Sigmoid colon (tissue), 4 donors: ENCODE measurements at regions not wholly inside any gene's neighbourhood (a gene's known extent, or its start where the extent isn't known, plus 50 kb on each side); places are given as distances from the start of the nearest gene placed in this dataset.
"Not testable (repeated sequence)": the region's sequence is repeated elsewhere in the genome, so short reads cannot be mapped to it uniquely, and the experiment has no call there.

ENCODE experiments used
- EP300 ChIP-seq, 4 donors: sonication (generic); formaldehyde crosslinking; IDR thresholded peaks; one replicate each; pipeline ENCODE4 v1.6.1; 2017; ENCODE audit warnings: antibody characterized with exemption in 4 of 4
- POLR2AphosphoS5 ChIP-seq, 4 donors: sonication (generic); formaldehyde crosslinking; IDR thresholded peaks; one replicate each; pipeline ENCODE4 v1.6.1; 2017; ENCODE audit warnings: antibody characterized with exemption in 4 of 4
- TF ChIP-seq, protein P1 (sequence below), 4 experiments: fragments of 450-650 bp in 3 of 4; fragments of 200-600 bp in 1 of 4; IDR thresholded peaks; one replicate each; pipeline ENCODE4 v1.5.1; 2016 to 2019; ENCODE audit warnings: antibody characterized with exemption in 4 of 4, mild to moderate bottlenecking in 3 of 4, moderate library complexity in 2 of 4

DNA sequence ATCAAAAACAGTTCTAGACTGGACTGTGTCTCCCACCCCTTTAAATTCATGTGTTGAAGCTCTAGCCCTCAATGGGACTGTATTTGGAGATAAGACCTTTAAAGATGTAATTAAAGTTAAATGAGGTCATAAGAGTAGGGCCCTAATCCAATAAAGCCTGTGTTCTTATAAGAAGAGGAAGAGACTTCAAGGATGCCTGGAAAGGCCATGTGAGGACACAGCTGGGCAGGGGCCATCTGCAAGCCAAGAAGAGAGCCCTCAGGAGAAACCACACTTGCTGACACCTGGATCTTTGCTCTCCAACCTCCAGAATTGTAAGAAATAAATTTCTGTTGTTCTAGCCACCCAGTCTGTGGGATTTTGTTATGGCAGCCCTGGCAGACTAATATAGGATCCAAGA is 153.6 kb upstream of the POMZP3 start:
- TF ChIP-seq, protein P1, sequence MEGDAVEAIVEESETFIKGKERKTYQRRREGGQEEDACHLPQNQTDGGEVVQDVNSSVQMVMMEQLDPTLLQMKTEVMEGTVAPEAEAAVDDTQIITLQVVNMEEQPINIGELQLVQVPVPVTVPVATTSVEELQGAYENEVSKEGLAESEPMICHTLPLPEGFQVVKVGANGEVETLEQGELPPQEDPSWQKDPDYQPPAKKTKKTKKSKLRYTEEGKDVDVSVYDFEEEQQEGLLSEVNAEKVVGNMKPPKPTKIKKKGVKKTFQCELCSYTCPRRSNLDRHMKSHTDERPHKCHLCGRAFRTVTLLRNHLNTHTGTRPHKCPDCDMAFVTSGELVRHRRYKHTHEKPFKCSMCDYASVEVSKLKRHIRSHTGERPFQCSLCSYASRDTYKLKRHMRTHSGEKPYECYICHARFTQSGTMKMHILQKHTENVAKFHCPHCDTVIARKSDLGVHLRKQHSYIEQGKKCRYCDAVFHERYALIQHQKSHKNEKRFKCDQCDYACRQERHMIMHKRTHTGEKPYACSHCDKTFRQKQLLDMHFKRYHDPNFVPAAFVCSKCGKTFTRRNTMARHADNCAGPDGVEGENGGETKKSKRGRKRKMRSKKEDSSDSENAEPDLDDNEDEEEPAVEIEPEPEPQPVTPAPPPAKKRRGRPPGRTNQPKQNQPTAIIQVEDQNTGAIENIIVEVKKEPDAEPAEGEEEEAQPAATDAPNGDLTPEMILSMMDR (IDR thresholded peaks at IDR 0.05): not testable (repeated sequence)
- TF ChIP-seq POLR2AphosphoS5, EP300 (IDR thresholded peaks at IDR 0.05): not testable (repeated sequence)
